ENCODE measurements at regions not wholly inside any gene's neighbourhood (a gene's known extent, or its start where the extent isn't known, plus 50 kb on each side); places are given as distances from the start of the nearest gene placed in this dataset.

GRCh38 chr4:13007802-13008470, 476.2 kb downstream of the RAB28 start:
- DNase-seq (ENCODE audit: low spot score) = no peak
- in situ Hi-C loops (cut with MboI; ENCODE audit: low pct_unique_long_range_greater_than_20kb, low sequenced_read_pairs, unreplicated experiment) = no loop called here
- no peak for TF ChIP-seq CTCF (IDR thresholded peaks at IDR 0.05; ENCODE audit: extremely low read depth, insufficient read depth, missing control alignments)

- in situ Hi-C loops (cut with MboI; ENCODE audit: low pct_unique_long_range_greater_than_20kb, low sequenced_read_pairs, unreplicated experiment) = no loop called here
- DNase-seq (ENCODE audit: low spot score) = no peak
These were observed 490.2 kb downstream of the RAB28 start for GRCh38 chr4:12993923-12994322.

GRCh38 chr4:12987284-12987683, 496.9 kb downstream of the RAB28 start:
- no peak for DNase-seq (ENCODE audit: low spot score)
- in situ Hi-C loops (cut with MboI; ENCODE audit: low pct_unique_long_range_greater_than_20kb, low sequenced_read_pairs, unreplicated experiment) = no loop called here
- no peak for TF ChIP-seq CTCF (IDR thresholded peaks at IDR 0.05; ENCODE audit: extremely low read depth, insufficient read depth, missing control alignments)

More at GRCh38 chr4:12993923-12994322, 490.2 kb downstream of the RAB28 start:
- TF ChIP-seq CTCF (IDR thresholded peaks at IDR 0.05; ENCODE audit: extremely low read depth, insufficient read depth, missing control alignments) = no peak

GRCh38 chr4:12979797-12980196, 504.3 kb downstream of the RAB28 start:
- no peak for TF ChIP-seq CTCF (IDR thresholded peaks at IDR 0.05; ENCODE audit: extremely low read depth, insufficient read depth, missing control alignments)
- in situ Hi-C loops (cut with MboI; ENCODE audit: low pct_unique_long_range_greater_than_20kb, low sequenced_read_pairs, unreplicated experiment) = no loop called here
- DNase-seq (ENCODE audit: low spot score) = no peak

- no peak for DNase-seq (ENCODE audit: low spot score)
- in situ Hi-C loops (cut with MboI; ENCODE audit: low pct_unique_long_range_greater_than_20kb, low sequenced_read_pairs, unreplicated experiment) = no loop called here
- TF ChIP-seq CTCF (IDR thresholded peaks at IDR 0.05; ENCODE audit: extremely low read depth, insufficient read depth, missing control alignments) = no peak
These were observed 505.8 kb downstream of the RAB28 start for GRCh38 chr4:12978310-12978709.

- DNase-seq (ENCODE audit: low spot score) = no peak
- TF ChIP-seq CTCF (IDR thresholded peaks at IDR 0.05; ENCODE audit: extremely low read depth, insufficient read depth, missing control alignments) = no peak
- in situ Hi-C loops (cut with MboI; ENCODE audit: low pct_unique_long_range_greater_than_20kb, low sequenced_read_pairs, unreplicated experiment) = no loop called here
These were observed 508.6 kb downstream of the RAB28 start for GRCh38 chr4:12975511-12975910.

Data from GM13977 (cell line).